Activated CD8-positive, alpha-beta memory T cell treated with anti-CD3 and anti-CD28 coated beads for 4 hours (primary cell): ENCODE measurements at regions not wholly inside any gene's neighbourhood (a gene's known extent, or its start where the extent isn't known, plus 50 kb on each side); places are given as distances from the start of the nearest gene placed in this dataset.
"Not testable (repeated sequence)": the region's sequence is repeated elsewhere in the genome, so short reads cannot be mapped to it uniquely, and the experiment has no call there.

Experiments used
- DNase-seq, 2 donors: peaks; one replicate each; pipeline ENCODE4 v3.0.0-alpha.2; 2020; ENCODE audit warnings: low read depth in 2 of 2

DNA sequence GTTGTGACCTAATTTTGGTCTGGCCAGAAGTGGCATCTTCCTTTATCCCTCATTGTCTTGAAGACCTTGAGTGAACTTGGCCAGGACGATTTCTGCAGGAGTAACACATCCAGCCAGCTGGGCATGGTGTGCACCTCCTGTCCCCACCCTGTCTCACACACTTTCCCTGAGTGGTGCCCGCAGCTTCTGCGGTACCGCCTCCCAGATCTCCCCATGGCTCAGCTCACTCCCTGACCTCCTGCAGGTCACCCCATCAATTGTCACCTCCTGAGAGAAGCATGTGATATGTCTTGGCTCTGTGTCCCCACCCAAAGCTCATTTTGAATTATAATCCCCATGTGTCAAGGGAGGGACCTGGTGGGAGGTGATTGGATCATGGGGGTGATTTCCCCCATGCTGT lies 50.2 kb upstream of the TP53I11 start:
- DNase-seq = no peak

GRCh38 chr11:45001466-45002165 lies 50.9 kb upstream of the TP53I11 start:
- DNase-seq = no peak

DNA sequence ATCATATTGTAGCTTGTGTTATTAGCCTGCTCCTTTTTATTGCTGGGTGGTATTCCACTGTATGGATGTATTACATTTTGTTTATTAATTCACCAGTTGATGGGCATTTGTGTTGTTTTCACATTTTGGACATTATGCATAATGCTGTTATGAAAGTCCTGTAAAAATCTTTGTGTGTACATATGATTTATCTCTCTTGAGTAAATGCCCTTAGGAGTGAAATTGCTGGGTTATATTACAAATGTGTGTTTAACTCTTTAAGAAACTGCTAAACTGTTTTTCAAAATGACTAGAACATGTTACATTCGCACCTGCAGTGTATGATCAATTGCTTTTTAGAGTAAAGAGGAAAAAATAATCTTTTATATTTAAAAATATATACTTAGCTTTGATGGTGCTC lies 54.4 kb upstream of the TP53I11 start:
- no peak for DNase-seq

GRCh38 chr11:45007011-45007410 lies 56.3 kb upstream of the TP53I11 start:
- no peak for DNase-seq

GRCh38 chr11:45015983-45016382 lies 65.3 kb upstream of the TP53I11 start:
- DNase-seq = not testable (repeated sequence)

DNA sequence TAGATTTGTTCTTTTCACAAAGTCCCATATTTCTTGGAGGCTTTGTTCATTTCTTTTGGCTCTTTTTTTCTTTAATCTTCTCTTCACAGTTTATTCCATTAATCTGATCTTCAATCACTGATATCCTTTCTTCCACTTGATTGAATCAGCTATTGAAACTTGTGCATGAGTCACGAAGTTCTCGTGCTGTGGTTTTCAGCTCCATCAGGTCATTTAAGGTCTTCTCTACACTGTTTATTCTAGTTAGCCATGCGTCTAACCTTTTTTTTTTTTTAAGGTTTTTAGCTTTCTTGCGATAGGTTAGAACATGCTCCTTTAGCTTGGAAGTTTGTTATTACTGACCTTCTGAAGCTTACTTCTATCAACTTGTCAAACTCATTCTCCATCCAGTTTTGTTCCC lies 65.8 kb upstream of the TP53I11 start:
- DNase-seq = not testable (repeated sequence)

- DNase-seq = no peak
Observed at GRCh38 chr11:45017329-45017728, 66.6 kb upstream of the TP53I11 start.

- no peak for DNase-seq
Observed at GRCh38 chr11:45021001-45021400, 70.3 kb upstream of the TP53I11 start.

DNA sequence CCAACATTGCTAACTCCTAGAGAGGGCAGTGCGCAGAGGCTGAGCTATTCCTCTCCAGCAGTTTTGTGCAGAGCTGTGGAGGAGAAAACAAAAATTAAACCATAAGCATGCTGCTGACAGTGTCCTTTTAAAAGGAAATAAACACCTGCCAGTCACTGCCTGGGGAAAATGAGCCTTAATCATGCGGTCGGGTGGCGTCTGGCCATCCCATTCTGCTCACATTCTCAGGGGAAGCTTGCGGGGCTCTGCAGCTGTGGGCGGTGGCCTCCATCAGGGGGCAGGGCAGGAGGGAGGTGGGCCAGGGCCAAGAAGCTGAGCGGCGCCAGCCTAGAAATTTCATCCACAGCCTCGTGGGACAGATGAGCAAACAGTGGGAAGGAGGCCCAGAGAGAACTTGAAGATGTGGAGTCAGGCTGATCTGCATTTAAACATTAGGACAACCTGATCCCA lies 71.0 kb upstream of the TP53I11 start:
- no peak for DNase-seq

GRCh38 chr11:45022294-45023064 lies 71.8 kb upstream of the TP53I11 start:
- DNase-seq = no peak

- DNase-seq = no peak
Observed at GRCh38 chr11:45023065-45023365, 72.3 kb upstream of the TP53I11 start.

DNA sequence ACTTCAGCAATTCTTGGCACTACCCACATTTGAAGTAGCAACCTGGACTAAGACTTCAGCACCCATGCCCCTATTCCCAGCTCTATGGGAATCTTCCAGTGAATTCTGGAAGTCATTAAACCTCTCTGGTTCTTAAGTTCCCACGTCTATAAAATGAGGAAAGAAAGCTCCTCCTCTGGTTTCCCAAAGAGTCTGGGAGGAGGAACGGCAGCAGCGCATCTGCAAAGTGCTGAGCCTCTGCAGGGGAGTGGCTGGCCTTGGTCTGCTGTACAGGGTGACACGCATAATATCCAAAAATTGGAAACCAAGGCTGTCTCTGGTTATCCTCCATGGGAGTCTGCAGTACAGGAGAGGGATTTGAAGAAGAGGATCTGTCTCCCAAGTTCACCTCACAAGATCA lies 73.6 kb upstream of the TP53I11 start:
- no peak for DNase-seq

DNA sequence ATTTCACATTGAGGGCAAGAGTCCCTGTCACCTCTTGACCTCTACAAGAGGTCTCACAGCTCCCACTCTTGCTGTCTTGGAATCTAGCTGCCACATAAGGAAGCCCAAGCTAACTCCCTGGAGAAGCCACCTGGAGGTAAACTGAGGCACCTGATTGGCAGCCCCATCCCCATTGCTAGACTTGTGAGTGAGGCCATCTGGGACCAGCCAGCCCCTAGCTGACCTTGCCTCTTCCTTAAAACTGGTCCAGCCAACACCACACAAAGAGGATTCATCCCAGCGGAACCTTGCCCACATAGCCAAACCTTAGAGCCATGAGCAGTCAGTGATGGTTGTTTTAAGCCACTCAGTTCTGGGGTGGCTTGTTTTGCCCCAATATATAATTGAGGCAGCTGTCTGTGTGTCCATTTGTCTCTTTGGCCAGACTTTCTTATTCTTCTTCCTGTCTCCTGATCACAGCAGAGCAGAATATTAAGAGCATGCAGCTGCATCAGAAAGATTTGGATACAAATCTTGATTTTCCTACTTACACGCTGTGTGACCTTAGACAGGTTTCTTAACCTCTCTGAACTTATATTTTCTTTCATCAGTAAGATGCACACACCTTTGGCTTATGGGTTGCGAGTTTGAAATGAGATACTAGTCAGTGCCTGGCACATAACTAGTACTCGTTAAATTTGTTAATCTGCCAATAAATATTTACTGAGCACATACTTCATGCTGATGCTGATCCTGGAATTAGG lies 74.3 kb upstream of the TP53I11 start:
- DNase-seq = no peak

- DNase-seq = no peak
Observed at GRCh38 chr11:45025716-45026492, 75.2 kb upstream of the TP53I11 start.

GRCh38 chr11:45026835-45027234 lies 76.2 kb upstream of the TP53I11 start:
- no peak for DNase-seq

DNA sequence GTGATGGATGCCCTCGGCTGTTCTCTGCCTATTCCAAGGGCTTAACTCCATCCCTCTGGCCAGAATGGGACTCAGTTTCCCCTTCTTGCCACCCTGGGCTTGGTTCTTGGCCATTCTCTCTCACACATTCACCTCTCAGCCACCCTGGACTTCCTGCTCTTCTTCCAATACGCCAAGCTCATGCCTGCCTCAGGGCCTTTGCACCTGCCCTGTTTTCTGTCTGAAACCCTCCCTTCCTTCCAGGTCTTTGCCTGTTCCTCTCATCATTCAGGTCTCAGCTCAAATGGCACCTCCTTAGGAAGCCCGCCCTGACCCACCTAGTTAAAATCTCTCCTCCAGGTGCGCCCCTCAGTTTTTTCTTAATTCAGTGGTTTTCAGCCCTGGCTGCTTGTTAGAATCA lies 76.6 kb upstream of the TP53I11 start:
- DNase-seq = no peak

DNA sequence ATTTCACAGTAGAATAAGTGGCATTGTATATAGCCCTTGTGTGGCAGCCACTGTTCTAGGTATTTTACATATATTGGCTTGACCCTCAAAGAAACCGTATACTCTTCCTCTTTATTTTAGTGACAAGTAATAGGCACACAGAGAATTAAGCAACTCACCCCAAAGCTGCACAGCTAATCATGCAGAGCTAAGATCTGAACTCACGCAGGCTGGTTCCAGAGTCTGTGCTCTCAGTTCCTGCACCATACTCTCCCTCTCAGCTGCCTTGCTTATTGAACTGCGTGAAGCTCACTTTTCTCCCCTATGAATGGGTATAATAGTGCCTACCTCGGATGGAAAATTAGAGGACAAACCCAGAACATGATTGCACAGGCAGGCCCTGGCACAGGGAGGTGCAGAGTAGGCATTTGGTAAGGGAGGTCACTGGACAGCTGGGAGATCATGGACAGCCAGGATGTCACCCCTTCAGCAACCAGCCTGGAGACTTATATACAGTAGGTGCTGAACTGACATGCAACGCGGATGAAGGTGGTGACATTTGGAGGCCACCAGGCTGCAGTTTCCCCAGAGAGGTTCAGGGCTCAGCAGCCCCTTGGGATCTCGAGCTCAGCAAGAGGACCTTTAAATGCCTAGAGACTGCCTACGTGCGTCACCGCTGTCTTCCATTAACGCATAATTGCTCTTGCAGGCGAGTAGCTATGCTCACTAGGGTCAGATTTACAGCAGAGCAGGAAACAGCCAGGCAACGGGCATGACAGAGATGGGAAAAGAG lies 78.4 kb upstream of the TP53I11 start:
- DNase-seq = no peak

GRCh38 chr11:45030778-45031177 lies 80.1 kb upstream of the TP53I11 start:
- no peak for DNase-seq

GRCh38 chr11:45031912-45032519 lies 81.3 kb upstream of the TP53I11 start:
- no peak for DNase-seq

GRCh38 chr11:45035413-45035812 lies 84.7 kb upstream of the TP53I11 start:
- no peak for DNase-seq

DNA sequence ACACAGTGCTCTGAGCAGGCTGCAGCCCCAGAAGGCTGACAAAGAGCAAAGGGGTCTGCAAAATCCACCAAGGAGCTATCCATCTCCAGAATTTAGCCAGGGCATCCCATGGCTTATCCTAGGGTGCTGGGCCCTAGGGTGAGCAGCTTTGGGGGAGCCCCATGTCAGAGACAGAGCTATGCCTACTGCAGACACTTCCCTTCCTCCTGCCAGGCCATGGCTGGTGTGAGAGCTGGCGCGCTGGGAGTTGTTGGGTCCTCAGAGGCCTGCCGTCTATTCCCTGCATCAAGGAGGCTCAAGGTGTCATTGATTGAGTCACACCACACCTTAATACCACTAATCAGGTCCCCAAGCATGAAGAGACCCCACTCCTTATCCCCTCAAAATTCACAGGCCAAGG lies 85.3 kb upstream of the TP53I11 start:
- DNase-seq = no peak
